Stimulated activated naive CD4-positive, alpha-beta T cell (primary cell): ENCODE measurements at regions not wholly inside any gene's neighbourhood (a gene's known extent, or its start where the extent isn't known, plus 50 kb on each side); places are given as distances from the start of the nearest gene placed in this dataset.

Experiments used
- DNase-seq, 6 experiments: peaks; one replicate each; lab custom pipeline; 2025; lab: John Stamatoyannopoulos, UW

DNA sequence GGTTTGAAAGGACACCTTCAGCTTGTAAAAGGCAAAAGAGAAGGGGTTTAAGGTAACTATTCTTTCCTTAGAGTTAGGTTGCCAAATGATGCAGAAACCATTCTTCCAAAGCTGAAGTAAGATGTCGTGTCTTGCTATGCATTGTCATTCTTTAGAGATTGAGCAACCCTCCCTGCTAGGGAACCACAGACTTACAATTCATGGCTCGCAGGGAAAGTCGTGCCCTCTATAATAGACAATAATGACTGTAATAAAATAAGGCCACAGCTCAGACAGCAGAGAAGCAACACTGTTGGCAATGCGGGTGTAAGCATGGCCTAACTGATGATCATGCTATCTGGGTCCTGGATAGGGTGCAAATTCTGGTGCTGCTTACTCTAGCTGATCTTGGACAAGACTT lies 129.6 kb upstream of the CDH13 start:
- DNase-seq: no peak

DNA sequence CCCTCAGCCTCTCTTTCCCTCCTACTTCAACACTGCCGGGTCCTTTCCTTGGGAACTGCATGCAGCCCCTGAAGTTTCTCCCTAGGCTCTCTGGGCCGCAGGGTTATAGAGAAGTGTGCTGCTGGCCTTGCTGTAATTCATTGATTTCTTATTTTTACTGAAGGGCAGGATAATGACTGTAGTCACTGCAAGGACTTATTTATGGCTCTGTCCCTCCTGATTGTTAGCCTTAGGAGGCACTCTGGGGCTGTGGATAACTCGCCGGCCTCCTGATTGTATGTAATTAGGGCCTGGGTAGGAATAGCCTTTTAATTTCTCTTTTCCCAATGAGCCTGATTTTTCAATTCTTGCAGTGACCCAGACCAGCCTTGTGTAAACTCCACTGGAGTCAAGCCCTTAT lies 138.3 kb upstream of the CDH13 start:
- DNase-seq: no peak

DNA sequence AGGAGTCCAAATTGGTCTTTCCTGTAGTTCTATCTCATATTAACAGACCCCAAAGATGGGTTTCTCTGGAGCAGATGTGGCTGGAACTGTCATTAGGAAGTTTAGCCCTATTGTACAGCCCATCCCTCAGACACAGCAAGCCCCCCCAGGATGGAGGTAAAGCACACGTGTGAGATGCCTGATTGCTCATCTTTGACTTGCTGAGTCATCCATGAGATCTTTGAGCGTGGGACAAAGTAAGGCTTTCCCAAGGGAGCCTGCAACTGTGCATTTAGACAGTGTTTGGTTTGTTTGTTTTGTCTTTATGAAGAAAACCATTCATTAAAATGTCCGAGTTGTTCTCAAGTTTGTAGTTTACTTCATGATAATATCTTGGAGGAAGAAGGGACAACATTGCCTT lies 145.3 kb upstream of the CDH13 start:
- DNase-seq: no peak

DNA sequence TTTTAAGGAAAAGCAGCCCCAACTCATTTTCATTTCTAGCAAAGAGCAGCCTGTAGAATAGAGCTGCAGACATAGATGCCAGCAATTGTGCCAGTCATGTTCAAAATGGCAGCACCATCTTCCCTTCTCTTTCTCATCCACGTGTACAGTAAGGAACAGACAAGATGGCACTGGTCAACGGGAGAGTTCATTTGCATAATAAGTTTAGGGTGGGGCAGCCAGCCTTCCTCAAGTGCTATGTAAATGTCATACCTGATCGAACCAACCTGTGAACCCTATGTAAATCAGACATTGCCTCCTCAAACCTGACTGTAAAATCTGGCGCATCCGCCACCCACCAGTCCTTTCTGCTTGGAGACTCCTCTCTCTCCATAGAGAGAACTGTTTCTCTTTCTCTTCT lies 150.0 kb upstream of the CDH13 start:
- DNase-seq: no peak

DNA sequence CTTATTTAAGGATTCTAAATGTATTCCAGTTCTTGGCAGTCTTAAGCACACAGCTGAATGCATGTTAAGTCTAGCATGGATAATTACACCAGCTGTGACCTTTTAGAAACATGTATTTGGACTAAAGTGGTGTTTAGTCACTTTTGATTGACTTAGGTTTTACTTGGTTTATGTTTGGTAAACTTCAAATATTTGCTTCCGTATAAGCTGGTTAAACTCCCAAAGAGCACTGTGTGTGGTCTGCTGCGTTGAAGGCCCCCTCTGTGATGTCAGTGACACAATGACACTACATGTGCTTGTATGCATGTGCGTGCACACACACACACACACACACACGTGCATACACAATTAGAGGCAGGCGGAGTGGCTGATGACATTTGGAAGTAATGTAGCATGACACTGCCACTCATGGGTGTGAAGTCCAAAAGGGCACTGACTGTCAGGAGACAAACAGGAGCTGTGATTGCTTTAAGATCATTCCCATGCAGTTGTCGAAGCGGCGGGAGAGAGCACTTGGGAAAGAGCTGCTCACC lies 156.1 kb upstream of the CDH13 start:
- no peak for DNase-seq

DNA sequence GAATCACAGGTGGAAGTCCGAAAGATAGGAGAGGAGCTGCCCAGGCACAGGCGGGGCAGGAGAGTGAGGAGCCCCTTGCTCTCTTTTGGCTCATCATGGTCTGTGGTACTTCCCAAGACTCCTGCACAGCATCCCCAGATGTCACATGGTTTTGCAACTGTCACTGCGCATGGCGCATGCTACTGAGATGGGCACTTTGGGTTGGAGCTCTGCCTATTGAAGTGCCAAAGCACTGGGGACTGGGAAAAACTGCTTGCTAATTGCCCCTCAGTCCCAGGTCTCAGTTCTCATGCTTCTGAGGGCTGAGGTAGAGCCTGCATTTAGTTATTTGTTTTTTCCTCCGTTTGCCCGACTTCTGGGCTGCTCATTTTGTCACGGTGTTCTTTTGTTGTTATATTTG lies 156.8 kb upstream of the CDH13 start:
- DNase-seq: no peak

DNA sequence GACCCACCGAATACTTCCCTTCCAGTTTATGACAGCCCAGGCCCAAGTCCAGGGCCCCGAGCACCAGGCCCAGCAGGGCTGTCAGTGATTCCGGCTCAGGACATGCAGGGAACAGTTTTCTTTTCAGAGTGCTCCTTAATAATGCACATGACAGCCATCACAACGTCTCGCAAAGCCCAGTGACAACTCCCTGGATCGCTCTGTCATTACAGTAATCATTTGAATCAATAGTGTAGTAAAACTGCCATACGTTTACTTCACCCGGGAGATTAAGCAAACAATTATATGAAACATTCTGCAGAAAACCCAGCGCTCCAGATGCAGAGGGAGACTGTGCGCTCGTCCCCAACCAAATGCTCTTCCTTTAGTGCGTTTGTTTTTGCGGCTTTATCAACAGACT lies 162.6 kb upstream of the CDH13 start:
- no peak for DNase-seq

DNA sequence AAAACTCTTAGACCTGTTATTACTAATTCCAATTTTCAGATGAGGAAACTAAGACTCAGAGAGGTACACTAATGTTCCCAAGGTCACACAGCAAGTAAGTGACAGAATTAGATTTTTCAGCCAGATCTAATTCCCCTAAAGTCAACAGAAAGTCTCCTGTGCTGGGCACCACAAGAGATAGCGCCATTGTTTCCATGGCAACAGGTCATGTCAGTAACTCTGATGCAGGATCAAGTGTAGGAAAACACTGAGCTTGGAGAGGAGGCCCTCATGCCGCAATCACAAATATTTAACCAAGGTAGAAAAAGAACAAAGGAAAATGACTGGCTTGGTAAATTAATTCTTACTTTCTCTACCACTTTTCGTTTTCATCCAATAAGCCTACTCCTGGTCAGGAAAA lies 166.0 kb upstream of the CDH13 start:
- DNase-seq: no peak

DNA sequence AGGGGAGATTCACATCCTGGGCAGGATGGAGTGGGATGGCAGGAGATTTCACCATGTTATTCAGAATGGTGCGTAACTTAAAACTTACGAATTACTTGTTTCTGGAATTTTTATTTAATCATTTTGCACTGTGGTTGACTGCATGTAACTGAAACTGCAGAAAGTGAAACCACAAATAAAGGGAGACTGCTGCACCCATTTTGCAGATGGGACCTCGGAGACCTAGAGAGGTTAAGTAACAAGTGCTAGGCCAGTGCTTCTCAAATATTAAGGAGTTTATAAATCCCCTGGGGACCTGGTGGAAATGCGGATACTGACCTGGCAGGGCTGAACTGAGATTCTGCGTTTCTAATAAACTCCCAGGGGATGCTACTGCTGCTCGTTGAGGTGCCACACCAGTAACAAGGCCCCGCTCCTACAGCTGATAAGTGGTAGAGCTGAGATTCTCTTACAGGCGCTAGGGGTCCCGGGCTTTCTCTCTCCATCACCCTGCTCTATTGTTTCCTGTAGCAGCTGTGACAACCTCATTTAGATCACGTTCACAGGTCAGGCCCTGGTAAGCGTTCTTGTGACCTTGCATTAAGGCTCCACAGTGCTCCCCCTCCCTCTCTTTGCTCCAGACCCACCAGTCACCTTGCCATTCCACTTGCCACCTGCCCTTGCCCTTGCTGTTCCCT lies 167.1 kb upstream of the CDH13 start:
- no peak for DNase-seq

DNA sequence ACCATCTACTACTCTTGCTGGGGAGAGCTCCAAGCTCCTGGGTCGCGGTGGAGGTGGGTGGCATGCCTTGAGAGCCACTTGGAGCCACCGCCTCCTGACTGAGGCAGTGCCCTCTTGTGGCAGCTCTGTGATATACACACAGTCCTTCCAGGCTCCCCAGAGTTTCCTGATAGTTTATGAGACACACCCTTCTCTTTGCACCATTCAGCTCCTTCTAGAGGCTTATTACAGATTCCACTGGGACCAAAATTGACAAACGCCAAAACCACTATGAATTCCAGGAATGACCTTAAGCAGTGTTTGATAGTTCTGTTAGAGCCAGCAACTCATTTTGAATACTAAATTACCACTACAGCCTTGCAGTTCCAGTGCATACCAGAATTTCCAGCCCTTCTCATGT lies 170.1 kb upstream of the CDH13 start:
- no peak for DNase-seq

DNA sequence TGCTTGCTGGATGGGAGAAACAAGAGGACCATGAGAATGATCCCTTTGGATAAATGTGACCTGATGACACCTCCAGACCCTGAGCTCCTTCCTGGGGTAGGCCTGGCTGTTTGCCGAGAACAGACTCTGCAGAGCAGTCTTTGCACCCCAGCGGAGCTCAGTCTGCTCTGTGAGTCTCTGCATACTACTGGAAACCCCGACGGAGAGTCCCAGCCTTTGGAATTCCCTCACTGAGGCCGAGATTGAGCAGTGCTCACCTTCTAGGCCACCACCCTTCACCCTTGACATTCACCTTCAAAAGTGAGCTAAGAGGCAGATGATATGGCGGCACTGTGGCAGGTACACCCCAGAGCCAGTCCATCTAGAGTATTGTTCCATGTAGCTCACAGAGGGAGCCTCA lies 172.2 kb upstream of the CDH13 start:
- no peak for DNase-seq

DNA sequence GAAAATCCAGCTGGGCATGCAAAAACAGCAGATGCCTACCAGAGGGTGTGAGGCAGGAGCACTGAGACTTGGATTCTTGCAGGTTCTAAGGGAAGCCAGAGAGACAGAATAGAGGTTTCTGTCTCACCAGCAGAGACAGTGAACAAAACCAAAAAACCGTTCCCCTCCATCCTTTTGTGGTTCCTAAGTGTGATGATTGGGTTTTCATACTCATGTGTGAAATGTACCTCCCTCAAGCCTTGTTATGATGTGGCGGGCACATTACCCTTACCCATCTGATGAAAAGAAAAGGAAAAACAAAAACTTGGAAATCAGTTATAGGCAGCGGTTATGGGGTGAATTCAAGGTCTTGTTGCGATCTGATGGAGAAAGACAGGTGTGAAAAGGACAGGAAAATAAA lies 172.6 kb upstream of the CDH13 start:
- no peak for DNase-seq

DNA sequence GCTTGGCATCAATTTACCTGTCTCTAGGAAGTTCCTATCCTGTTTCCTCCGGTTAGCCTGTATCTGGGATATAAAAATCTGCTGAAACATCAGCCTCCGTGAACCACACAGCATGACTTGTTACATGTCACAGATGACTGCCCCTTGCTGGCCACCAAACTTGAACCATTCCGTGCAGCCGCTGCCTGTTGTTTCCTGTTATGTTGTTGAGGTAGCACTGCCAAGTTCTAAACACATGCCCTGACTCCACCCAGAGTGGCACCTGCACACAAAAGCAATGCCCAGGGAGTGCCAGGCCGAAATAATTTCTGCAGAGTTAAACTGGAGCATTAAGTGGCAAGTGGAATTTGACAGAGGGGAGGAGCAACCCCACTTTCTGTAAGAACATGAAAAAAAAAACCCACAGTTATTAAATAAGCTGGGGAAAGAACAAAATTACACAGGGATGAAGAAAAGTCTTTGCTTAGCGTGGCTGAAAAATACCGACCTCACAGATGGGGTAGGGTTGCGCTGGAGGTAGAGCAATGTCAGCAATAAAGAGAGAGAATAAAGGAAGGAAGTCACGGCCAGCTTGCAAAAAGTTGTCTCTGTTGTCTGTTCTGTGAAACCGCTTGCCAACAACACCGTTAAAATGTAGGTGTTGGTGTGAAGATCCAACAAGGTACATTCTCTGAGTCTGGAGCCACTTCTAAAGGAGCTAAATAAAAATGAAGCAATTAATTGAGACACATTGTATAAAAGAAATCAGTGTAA lies 174.6 kb upstream of the CDH13 start:
- no peak for DNase-seq

DNA sequence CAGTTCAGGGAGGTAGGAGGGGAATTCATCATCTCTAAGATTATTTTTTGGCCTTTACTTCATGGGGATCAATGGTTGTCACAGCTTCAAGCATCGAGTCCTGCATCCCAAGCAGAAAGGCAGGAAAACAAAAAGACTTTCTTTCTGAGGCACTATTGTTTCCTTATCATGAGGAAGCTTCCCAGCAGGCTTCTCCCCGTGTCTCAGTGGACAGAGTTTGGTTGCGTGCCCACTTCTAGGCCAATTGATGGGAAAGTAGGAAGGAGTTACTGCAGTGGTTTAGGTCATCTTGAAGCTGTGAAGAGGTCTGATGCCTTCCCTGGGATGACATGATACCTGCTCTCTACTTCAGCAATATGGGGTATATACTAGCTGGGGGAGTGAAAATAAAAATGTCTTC lies 175.3 kb upstream of the CDH13 start:
- no peak for DNase-seq

DNA sequence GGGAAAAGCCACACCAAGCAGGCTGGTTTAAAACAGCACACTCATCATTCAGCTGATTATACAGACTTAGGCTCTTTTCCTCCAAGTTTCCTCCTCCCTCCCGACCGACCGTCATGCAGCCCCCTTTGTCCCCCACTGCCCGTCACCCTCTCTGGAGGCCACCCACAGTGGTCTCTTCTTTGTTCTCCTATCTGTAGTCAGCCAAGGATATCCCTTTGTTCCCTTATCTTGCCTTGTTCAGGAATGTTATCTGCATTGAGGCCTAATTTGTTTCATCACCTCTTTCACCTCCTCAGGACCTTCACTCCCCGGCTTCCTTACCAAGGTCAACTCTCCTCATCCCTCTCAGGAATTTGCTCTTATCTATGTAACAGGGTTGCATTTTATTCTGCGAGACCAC lies 186.4 kb upstream of the CDH13 start:
- DNase-seq: no peak

DNA sequence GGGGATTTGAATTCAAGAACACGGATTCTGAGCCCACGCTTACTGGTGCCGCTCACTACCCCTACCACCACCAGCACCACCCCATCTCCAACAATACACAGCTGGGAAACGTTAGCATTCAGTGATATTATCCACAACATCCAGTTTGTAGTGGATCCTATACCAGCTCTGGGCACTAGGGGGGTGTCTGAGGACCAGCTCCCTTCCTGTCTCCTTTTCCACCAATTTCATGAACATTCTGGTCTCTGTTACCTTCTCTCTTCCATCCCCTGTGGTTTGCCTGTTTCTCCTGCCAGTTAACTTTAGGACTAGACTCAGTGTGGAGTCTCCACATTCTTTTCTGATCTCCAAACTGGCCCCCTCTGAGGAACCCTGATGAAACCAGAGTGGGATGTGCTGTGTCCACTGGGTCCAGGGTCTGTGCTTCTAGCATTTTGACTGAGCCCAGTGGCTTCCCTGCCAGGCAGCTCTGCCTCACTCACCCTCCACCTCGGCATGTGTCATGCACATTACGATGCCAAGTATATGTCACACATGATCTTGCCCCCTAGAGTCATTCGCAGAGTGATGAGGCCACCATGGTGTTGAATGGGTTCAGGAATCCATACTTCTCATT lies 187.0 kb upstream of the CDH13 start:
- no peak for DNase-seq

DNA sequence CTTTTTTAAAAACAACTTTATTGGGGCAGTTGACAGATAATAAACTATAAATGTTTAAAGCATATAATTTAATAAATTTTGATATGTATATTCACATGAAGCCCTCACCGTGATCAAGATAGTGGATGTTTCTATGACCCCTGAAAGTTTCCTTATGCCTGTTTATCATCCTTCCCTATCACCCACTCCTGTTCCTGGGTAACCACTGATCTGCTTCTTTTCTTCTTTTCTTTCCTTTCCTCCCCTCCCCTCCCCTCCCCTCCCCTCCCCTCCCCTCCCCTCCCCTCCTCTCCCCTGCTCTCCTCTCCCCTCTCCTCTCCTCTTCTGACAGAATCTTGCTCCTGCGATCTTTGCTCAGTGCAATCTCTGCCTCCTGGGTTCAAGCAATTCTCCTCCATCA lies 193.7 kb upstream of the CDH13 start:
- DNase-seq: no peak

DNA sequence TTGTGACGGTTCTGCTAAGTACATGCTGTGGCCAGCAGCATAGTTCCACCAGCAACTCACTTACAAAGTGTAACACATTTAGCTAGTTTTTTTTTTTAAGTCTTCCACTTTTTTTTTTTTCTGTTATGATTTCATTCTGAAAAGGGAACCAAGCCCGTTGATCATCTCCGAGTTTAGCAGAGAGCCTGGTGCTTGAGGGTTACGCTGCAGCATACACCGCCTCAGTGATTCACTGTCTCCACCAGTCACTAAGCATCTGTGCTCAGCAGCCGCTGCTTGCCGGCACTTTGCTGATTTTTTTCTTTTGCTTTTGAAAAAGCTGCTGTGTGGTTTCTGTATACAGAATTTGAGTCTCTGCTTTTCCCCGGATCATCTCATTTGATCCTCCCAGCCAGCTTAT lies 194.5 kb upstream of the CDH13 start:
- DNase-seq: no peak

DNA sequence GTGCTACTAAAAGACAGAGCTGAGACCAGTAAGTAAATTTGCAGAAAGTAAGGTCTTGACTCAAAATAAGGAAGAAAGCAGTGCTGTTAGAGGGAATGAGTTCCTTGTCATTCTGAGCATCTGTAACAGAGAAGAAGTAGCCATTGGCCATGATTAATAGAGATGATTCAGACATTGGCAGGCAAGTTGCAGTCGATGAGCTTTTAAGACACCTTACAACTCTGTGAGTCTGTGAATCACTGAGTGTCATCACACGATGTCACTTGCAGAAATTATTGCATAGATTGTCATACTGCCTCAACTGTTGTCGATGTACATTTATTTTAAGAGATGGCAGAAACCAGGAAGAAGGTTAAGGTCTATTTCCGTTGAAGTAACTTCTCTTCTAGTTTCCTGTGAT lies 201.1 kb upstream of the CDH13 start:
- no peak for DNase-seq

DNA sequence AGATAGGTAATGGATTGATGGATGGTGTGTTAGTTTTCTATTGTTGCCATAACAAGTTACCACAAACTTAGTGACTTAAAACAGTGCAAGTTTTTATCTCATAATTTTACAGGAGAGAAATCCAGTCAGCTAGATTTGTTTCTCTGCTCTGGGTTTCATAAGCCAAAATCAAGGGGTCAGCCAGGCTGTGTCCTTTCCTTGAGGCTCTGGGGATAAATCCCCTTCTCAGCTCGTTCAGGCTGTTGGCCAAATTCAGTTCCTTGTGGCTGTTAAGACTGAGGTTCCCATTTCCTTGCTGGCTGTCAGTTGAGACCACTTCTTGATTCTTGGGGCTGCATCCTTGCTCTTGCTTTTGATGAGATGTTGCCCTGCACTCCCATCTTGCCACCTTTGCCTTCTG lies 204.9 kb upstream of the CDH13 start:
- DNase-seq: no peak

DNA sequence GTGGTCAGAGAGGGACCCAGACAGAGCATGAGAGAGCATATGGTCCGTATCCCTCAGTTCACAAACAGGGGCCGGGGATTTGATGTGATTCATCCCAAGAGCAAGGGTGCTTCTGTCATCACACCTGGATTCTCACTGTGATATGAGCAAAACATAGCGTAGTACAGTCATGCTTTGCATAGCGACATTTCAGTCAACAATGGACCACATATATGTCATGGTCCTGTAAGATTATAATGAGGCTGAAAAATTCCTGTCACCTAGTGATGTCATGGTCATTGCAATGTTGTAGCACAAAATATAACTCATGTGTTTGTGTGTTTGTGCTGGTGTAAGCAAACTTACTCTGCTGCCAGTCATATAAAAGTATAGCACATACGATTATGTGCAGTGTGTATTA lies 207.4 kb upstream of the CDH13 start:
- no peak for DNase-seq

DNA sequence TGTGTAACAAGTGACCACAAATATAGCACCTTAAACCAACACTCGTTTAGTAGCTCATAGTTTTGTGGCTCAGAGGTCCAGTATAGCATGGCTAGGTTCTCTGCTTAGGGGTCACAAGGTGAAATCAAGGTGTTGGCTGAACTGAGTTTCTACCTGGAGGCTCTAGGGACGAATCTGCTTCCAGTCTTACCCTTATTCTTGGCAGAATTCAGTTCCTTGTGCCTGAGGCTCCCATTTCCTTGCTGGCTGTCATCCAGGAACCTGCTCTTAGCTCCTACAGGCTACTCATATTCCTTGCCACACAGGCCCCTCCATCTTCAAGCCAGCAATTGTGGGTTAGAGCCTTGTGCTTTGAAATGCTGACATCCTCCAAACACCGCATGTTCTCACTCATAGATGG lies 212.3 kb upstream of the CDH13 start:
- DNase-seq: no peak

DNA sequence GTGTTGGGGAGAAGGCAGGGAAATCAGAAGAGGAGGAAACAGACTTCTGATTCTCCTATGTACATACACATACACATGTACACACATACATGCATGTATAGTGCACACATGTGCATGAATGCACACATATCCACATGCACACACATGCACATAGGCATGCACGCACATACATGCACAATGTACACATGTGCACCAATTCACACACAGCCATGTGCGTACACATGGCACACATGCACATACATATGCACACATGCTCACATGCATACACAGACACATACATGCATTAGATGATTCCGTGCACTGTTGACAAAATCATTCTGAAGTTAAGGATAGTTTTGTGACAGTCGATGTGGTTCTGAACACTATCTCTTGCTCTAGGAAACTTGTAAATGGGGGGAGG lies 214.0 kb upstream of the CDH13 start:
- DNase-seq: no peak
